ENCODE measurements at regions not wholly inside any gene's neighbourhood (a gene's known extent, or its start where the extent isn't known, plus 50 kb on each side); places are given as distances from the start of the nearest gene placed in this dataset.

DNA sequence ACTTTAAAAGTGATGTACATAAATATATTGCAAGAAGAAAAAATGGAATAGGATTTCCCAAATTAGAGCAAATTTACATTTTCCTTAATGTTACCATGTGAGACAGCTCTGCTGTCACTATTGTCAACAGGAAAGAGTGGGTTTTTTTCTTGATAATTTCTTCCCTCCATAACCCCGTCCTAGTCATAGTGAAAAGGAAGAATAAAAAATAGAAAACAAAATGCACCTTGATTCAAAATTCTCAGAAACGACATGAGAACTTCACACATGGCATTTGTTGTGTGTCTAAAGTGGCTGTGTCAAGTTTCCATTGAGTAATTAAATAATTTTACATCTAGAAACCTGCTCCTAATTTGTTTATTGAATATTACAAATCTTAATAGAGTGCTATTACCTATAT is 945.2 kb upstream of the SLC35B3 start:
- Histone ChIP-seq H2AFZ (replicated peaks; ENCODE audit: low read length, poor library complexity) (no peak overlapping the region), H3K9ac (ENCODE audit: low read depth, low read length) (no peak overlapping the region), H3K79me1 (ENCODE audit: low read depth in 1 of 2, low read length in 2 of 2) (no peaks in the 10 kb centered on the region), H3K9me1 (ENCODE audit: insufficient read depth, low read length) (no peaks in the 10 kb centered on the region), H4K91ac (ENCODE audit: insufficient read depth, low read depth, low read length) (no peak overlapping the region), H3K27ac (ENCODE audit: insufficient read depth, low read length) (no peak overlapping the region), H3K4me2 (ENCODE audit: low read depth, low read length) (no peak overlapping the region), H2AK9ac (replicated peaks; ENCODE audit: low read depth, low read length, poor library complexity) (no peak overlapping the region), H3K9me3 (ENCODE audit: control insufficient read depth, insufficient read depth, low read length) (no peaks in the 10 kb centered on the region), H3K27me3 (ENCODE audit: control insufficient read depth, insufficient read depth, low read length) (no peaks in the 10 kb centered on the region), H4K5ac (ENCODE audit: low read depth, low read length) (no peak overlapping the region), H3K4ac (ENCODE audit: low read depth, low read length) (no peak overlapping the region), H2AK5ac (ENCODE audit: low read depth, low read length) (no peak overlapping the region), H4K8ac (ENCODE audit: low read depth in 2 of 2, low read length in 2 of 2) (no peak overlapping the region), H3K36me3 (ENCODE audit: control insufficient read depth, insufficient read depth, low read length) (no peaks in the 10 kb centered on the region), H3K4me1 (ENCODE audit: control insufficient read depth, insufficient read depth, low read length) (no peaks in the 10 kb centered on the region), H3K4me3 (ENCODE audit: insufficient read depth, low read depth, low read length) (no peak overlapping the region), H2BK20ac (ENCODE audit: low read depth, low read length) (no peak overlapping the region), H2BK5ac (ENCODE audit: low read depth, low read length, poor library complexity, severe bottlenecking) (no peak overlapping the region), H3K56ac (ENCODE audit: extremely low read depth, insufficient read depth, low read length) (no peak overlapping the region), H3K14ac (replicated peaks; ENCODE audit: low read depth, low read length) (no peak overlapping the region), H3K23ac (ENCODE audit: low read depth, low read length) (no peak overlapping the region), H4K20me1 (ENCODE audit: insufficient read depth, low read length) (no peaks in the 10 kb centered on the region), H2BK120ac (ENCODE audit: low read depth, low read length) (no peak overlapping the region), H2BK15ac (ENCODE audit: low read depth, low read length) (no peak overlapping the region), H3K18ac (ENCODE audit: low read depth, low read length) (no peak overlapping the region)
- dilution Hi-C loops (cut with HindIII; ENCODE audit: low sequenced_read_pairs, unreplicated experiment): no loop called here
- no CpG with 5 or more reads among the region's 2 CpGs for WGBS, 2 experiments (ENCODE audit: extremely low coverage in 2 of 2, insufficient read length in 1 of 2)
- in situ Hi-C loops (cut with MboI; ENCODE audit: low sequenced_read_pairs): no loop called here
- DNase-seq (no peak), ATAC-seq (ENCODE audit: low read depth) (no peak)
- CTCF ChIA-PET: no interaction called here
- POLR2A ChIA-PET (ENCODE audit: unreplicated experiment): no interaction called here
- no peak for TF ChIP-seq BHLHE40 (IDR thresholded peaks at IDR 0.05; ENCODE audit: low read depth, low read length)
- TF ChIP-seq RFX5 (IDR thresholded peaks at IDR 0.05; ENCODE audit: low read depth, low read length): no peak
- no TSS peak for BruUV-seq (replicated peaks)
- intact Hi-C loops (cut with micrococcal nuclease): no loop called here
